ENCODE measurements at regions not wholly inside any gene's neighbourhood (a gene's known extent, or its start where the extent isn't known, plus 50 kb on each side); places are given as distances from the start of the nearest gene placed in this dataset.

DNA sequence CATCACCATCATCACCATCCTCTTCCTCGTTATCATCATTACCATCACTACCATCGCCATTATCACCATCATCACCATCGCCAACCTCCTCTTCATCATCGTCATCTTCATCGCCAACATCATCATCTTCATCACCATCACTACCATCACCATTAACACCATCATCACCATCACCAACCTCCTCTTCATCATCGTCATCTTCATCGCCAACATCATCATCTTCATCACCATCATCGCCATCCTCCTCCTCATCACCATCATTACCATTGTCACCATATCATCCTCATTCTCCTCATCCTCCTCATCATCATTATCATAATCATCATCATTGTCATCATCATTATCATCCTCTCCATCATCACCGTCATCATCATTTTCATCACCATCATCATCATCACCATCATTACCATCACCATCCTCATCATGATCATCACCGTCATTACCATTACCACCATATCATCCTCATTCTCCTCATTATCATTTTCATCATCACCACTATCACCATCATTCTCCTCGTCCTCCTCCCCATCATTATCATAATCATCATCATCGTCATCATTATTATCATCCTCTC lies 1498.7 kb downstream of the TBC1D22A start:
- no peak for DNase-seq (ENCODE audit: low read depth in 2 of 2)

DNA sequence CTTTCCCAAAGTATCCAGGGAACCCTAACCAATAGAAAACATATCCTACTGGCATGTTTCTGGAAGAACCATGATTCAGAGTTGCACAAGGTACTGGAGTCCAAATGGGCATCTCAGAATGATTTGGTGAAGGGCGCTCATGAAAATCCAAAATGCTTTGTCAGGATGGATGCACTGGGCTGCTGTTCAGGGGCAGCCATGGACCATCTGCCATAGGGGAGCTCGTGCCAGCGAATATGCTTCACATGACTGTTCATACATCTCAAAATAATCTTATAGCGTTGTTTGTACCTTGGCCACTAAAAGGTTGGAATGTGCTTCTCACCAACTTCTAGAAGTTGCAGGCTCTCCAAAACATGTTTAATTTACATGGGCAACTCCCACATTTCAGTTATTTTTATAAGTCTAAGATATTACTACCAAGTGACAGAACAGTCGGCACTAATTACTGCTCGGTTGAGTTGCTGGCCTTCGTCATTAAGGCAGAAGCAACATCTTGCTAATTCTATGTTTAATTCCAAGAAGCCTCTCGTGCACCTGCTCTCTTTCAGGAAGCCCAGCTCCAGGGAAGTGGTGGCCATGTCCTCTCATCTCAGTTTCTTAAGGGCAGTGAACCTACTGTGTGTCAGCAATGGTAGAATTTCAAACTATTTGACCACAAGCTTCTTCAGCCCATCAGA lies 1497.7 kb downstream of the TBC1D22A start:
- no peak for DNase-seq (ENCODE audit: low read depth in 2 of 2)

DNA sequence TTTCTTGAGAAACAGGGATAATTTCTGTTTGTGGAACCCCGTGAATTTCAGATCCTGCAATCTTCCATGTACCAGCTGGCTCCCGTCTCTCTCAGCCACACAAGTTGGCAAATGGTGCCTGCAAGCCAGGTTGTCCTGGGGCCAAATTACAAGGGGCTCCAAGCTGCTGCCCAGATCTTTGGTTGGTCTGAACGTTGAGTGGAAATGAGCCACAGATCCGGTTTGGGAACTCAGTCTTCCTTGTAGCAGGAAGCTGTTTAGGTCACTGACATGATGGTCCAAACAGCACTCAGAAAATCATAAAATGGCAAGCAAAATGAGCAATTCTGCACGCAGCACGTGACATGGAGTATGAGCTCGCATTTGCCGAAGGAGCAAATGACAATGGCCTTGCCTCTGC lies 1496.4 kb downstream of the TBC1D22A start:
- no peak for DNase-seq (ENCODE audit: low read depth in 2 of 2)

DNA sequence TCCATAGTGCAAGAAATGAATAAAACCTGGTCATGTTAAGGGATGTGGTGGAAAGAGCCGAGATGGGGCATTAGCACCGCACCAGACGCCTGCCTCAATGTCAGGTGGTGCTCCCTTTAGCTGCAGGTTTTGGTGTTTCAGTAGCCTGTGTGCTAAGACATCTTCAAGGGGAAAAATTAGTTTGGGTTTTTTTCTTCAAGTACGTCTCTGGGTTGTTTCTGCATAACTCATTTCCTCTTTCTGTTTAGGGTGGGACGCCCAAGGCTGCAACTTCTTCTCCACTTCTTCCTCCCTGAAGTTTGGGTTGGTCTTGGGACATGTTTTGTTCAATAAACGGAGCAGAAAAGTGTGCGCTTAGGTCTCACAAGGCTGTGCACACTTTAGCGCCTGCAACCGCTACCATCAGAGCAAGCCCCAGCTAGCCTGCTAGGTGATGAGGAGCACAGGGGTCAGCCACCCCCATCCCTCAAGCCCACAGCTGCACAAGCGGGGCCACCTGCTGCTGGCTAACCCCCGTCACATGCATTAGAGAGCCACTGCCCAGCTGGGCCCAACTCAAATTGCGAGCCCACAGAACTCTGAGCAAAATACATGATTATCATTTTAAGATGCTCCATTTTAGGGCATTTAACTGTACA lies 1495.7 kb downstream of the TBC1D22A start:
- no peak for DNase-seq (ENCODE audit: low read depth in 2 of 2)

DNA sequence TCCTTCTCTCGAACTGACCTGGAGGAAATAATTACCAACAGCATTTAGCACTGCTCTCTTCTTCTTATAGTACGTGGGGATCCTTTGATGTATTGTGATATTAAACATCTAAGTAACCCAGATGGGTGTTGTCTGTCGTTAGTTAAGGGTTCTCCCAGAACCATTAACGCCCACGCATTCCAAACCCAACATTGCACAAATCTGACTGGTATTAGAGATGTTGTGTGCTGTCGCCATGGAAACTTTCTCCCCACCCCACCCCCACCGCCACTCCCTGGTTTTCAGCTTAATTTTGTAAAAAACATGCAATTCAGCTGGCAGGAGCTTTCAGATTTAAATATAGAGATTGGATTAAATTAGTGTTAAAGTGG lies 1495.2 kb downstream of the TBC1D22A start:
- DNase-seq (ENCODE audit: low read depth in 2 of 2): no peak

DNA sequence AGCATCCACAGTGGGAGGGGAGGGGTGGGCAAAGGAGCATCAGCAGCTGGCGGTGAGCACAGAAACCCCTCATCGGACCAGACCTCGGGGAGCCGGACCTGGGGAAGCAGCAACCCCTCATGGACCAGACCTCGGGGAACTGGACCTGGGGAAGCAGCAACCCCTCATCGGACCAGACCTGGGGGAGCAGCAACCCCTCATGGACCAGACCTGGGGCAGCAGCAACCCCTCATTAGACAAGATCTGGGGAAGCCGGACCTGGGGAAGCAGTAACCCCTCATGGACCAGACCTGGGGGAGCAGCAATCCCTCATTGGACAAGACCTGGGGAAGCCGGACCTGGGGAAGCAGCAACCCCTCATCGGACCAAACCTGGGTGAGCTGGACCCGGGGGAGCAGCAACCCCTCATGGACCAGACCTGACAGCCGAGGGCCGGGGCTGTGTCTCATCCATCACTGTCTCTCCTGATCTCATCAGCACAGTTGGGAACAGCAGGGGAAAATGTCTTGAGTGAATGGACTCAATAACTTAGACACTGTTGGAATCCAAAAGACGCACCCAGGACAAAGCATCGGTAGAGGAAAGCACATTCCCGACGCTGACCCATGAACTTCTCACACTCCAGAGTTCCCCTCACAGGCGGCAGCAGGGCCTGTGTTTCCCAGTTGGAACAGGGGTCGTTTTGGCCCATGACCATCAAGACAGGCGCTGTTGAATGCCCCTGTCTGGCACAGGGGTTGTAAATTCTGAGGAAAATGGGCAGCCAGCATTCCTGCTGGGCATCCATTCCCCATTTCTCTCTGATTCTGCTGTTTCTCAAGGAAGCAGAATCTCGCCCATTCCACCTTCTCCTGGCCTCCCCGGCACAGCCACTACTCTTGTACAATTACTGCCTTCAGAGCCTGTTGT lies 1494.6 kb downstream of the TBC1D22A start:
- DNase-seq (ENCODE audit: low read depth in 2 of 2): no peak

DNA sequence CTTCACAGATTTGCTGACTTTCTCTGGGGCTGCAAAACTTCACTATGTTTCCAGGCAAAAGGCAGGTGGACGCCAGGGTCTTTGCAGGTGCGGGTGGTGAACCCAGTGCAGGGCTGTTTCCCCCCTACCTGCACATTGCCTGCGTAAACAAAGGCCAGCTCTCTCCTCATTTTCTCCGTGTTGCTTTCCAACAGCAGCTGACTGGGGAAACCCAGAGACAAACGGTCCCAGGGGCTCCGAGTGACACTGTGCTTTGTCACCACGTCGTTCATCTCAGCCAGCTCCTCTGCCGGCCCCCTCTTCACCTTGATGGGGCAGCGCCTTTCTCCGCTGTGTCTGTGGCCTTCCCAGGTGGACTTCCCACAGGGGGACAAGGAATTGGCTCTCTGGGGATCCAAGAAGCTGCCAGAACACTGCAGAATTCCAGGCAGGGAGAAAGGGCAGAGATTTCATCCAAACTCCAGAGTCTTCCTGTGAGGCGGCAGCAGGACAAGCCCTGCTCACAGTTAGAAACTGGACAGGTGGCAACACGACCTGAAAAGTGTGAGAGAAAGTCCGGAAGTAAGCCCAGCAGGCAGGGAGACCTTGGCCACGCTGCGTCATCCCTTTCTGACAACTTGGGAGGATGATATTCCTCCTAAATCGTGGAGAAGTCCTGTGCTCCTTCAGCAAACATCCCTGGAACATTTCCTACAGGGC lies 1493.7 kb downstream of the TBC1D22A start:
- no peak for DNase-seq (ENCODE audit: low read depth in 2 of 2)

DNA sequence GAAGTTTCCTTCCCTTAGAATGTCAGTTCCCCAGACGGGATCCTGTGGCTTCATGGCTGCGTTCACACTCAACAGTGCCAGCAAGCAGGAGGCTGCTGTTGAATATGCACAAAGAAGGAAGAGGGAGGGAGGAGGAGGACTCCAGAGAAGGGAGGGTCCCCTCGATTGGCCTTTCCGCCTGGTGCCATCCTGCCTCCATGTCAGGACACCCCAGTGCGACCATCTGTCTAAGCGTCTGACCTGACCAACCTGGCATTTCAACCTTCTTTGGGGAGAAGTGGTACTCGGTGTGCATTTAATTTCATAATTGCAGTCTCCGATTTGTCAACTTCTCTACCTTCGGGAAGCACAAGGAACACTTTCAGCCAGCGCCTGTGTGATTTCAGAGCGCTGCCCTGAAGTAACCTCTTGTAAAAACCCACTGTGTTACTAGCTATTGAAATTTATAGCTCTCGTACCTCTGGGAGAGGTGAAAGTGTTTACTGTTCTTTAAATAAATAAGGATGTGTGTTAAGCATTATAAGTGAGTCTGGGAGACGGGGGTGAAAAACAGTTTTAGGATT lies 1491.9 kb downstream of the TBC1D22A start:
- DNase-seq (ENCODE audit: low read depth in 2 of 2): no peak

DNA sequence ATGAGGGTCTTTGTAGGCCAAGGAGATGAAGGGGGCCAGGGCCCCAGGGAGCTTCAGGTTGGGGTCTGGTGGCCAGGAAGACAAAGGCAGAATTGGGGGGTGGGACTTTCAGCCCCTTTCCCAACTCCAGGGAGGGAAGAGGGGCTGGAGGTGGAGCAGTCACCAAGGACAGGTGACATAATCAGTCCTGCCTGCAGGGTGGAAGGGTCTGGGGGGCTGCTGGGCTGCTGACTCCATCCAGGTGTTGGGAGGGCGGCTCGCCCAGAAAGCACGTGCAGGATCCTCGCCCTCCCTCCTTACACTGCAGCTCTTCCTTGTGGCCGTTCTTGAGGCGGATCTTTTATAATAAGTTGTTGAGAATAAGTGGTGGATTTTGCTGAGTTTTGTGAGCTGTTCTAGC lies 1491.1 kb downstream of the TBC1D22A start:
- DNase-seq (ENCODE audit: low read depth in 2 of 2): no peak

DNA sequence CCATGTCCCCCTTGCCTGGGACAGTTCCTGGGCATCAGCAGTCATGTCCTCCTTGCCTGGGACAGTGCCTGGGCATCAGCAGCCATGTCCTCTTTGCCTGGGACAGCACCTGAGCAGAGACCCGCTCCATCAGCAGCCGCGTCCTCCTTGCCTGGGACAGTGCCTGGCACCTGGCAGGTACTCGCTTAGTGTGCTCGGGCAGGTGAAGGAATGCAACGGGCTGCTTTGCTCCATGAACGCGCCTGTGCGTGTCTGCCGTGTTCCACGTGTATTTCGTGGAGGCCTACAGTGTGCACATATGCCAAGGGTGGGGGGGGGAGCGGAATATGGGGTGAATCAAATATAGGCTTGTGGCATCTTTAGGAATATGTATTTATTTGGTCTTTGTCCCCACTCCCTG lies 1490.7 kb downstream of the TBC1D22A start:
- DNase-seq (ENCODE audit: low read depth in 2 of 2): no peak

DNA sequence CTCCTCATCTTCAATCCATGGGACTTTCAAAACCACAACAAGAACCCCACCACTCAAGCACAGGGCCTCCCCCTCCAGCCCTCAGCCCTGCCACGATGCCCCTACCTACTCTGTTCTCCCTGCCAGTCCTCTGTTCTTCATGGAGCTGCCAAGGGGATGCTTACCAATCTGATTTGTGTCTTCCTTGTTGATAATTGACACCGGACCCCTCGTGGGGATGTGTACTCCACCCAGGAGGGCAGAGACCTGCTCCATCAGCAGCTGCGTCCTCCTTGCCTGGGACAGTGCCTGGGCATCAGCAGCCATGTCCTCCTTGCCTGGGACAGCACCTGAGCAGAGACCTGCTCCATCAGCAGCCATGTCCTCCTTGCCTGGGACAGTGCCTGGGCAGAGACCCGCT lies 1489.2 kb downstream of the TBC1D22A start:
- no peak for DNase-seq (ENCODE audit: low read depth in 2 of 2)

DNA sequence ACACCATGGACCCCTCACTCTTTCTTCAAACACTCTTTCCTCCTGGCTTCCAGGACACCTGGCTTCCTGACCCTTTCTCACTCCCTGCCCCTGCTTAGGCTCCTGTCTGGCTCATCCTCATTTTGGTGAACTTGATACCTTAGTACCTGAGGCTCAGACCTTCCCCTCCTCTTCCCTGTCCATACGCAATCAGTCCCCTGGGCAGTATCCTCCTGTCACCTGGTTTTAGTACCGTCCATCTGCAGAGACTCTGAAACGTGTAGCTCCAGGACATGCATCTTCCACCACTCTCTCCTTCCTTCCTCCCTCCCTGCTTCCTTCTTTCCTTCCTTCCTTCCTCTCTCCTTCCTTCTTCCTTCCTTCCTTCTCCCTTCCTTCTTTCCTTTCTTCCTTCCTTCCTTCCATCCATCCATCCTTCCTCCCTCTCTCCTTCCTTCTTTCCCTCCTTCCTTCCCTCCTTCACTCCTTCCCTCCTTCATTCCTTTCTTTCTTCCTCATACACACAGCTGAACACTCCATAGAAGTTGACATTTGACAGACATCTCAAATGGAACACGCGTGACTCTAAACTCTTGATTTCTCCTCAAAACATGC lies 1488.6 kb downstream of the TBC1D22A start:
- DNase-seq (ENCODE audit: low read depth in 2 of 2): no peak

DNA sequence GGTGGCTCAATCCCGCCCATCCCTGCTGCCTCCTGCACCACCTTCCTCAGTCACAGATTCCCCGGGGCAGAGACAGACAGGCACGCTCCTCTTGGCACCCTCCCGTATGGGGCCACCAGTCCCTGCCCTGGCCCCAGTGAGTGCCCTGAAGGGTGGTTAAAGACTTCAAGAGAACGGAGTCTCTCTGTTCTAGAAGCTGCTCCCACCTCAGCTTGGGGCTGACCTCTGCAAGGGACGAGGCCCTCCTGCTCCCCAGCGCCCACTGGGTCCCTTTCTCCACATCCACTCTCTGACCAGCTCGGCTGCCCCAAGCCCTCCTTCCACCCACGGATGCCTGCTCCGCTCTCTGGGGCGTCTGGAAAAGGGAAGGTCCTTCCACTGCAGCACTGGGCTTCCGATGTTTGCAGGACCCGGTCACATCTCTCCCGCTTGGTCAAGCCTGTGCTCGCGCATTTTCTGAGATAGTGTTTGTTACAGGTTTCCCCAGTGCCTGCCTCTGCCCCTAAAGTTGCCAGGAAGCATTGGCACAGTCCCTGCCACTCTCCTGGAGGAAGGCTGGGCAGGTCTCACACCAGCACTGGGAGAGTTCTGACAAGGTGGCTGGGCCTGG lies 1487.9 kb downstream of the TBC1D22A start:
- DNase-seq (ENCODE audit: low read depth in 2 of 2): no peak

DNA sequence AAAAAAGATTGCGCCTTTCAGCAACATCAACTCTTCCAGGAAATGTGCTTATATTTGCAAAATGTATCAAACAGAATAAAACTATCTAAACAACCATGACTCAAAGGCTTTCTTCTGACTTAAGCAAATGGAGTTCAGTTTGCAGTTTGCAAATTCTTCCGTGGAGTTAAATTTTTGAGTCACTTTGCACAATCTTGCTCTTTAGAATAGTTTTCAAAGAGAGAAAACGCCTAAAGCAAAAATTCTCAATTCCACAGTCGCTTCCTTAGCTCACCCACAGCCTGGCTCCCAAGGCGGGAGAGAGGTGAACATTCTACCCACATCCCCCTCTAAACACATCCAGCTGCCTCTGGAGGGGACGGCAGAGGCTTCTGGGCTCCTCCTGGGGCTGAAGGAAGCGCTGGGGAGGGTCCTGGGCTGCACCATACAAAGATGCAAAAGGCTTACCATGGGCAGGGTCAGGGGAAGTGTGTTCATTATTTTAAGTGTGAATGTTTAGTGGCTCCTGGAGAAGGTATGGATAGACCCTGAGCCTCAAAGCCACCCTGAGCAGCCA lies 1487.3 kb downstream of the TBC1D22A start:
- no peak for DNase-seq (ENCODE audit: low read depth in 2 of 2)

DNA sequence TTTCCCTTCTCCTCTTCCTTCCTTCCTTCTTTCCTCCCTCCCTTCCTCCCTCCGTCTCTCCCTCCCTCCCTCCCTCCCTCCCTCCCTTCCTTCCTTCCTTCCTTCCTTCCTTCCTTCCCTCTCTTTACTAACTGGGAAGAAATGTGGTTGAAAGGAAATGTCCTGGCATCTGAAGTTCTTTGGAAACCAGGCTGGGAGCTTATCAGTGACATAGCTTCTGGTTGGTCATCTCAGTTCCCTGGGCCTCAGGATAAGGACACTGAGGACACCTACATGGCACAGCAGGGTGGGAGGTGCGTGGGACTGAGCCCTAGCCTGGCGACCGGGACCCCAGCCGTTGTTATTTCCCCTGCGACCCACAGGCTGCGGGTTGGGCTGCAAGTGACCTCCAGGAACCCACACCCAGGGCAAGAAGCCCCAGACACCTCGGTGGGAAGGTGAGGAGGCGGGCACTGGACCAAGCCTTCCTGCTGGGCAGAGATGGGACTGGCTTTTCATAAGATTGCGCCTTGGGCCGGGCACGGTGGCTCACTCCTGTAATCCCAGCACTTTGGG lies 1486.5 kb downstream of the TBC1D22A start:
- no peak for DNase-seq (ENCODE audit: low read depth in 2 of 2)

DNA sequence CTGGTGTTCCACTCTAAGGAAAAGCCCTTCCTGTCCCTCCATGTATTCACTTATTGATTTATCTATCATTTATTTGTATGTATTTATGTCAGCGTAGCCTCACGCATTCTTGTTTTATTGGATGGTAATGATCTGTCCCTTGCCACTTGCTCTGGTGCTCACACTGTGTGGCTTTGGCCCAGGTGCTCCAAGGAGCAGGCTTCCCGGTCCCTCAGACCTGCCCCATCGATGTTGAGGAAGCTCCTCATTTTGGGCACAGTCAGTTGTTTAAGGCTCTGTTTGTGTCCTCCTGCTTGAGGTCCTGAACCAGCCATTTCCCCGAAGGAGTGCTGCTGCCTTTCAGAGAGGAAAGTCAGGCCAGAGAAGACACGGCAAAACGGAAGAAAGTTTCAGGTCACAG lies 1485.4 kb downstream of the TBC1D22A start:
- DNase-seq (ENCODE audit: low read depth in 2 of 2): no peak

DNA sequence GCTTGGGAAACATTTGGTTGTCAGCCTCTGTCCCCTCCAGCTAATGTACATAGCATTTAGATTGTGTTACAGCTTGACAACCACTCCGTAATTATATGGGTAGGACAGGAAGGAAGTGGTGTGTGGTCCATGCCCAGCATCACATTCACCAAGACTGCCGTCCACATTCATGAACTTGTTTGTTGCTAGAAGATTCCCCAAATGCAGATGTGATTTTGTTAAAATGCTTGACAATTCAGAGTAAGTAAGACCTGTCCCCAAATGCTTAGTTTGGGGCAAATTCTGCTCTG lies 1482.7 kb downstream of the TBC1D22A start:
- DNase-seq (ENCODE audit: low read depth in 2 of 2): no peak

DNA sequence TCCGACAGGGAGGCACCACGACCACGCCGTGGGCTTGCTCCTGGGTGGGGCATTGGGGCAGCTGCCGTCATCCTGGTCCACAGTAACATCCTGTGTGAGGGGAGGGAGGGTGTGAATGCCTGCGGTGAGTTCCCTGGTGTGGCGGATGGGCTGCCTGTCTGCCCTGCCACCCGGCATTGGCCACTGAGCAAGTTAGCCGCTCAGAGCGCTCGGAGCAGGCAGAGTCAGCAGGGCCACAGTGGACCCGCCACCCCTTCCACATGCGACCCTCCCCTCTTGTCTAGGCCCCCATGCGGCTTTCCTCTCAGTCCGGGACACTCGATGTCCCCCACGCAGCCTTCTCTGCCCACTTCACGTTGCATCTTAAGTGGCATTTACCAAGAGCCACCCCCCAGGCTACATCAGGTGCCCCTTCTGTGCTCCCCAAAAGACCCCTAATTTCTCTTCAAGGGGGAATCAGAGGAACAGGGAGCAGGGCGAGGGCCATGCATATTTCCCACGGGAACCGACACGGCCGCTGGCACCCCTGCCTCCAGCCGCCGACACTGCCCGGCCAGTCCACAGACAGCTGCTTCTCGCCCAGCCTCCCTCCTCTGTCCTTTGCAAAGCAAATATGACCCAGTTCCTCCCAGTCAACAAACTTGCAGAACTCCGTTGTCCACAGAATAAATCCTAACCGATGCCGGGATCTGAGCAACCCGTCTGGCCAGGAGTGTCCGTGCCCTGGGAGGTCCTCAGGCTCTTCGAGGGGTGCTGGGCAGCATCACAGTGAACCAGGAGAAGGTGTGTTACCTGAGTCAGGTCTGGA lies 1482.1 kb downstream of the TBC1D22A start:
- no peak for DNase-seq (ENCODE audit: low read depth in 2 of 2)

DNA sequence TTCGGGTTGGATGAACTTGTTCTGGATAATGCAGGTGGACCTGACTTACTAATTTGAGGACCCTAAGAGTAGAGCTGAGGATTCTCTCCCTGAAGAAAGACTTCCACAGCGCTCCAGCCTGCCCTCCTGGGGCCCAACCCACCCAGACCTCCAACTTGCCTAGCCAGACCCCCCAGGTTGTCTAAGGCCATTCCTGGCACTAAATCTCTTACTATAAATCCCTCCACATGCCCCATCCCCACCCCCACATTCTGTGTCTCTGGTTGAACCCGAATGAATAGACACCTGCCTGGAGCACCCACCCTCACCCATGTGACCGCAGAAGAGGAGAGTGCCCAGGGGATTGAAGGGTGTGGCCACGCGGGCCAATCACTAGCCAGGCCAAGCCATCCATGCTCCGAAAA lies 1480.0 kb downstream of the TBC1D22A start:
- DNase-seq (ENCODE audit: low read depth in 2 of 2): no peak
